DMS53 treated with DMSO at 0.1 percent for 48 hours (cell line): ENCODE measurements at regions not wholly inside any gene's neighbourhood (a gene's known extent, or its start where the extent isn't known, plus 50 kb on each side); places are given as distances from the start of the nearest gene placed in this dataset.

Experiments
- DNase-seq: peaks from one replicate; lab custom pipeline; 2025; ENCODE audit not compliant: unreplicated experiment; lab: John Stamatoyannopoulos, UW

- DNase-seq = no peak
Measured at GRCh38 chr6:114453737-114454276, 111.0 kb upstream of the HS3ST5 start.

GRCh38 chr6:114452785-114453401 is 110.1 kb upstream of the HS3ST5 start:
- DNase-seq = peak; percentile 19

- no peak for DNase-seq
Measured at GRCh38 chr6:114450631-114451030, 107.8 kb upstream of the HS3ST5 start.

- no peak for DNase-seq
Measured at GRCh38 chr6:114449659-114450058, 106.8 kb upstream of the HS3ST5 start.

- no peak for DNase-seq
Measured at GRCh38 chr6:114446342-114446741, 103.5 kb upstream of the HS3ST5 start.

- no peak for DNase-seq
Measured at GRCh38 chr6:114445846-114446245, 103.0 kb upstream of the HS3ST5 start.

GRCh38 chr6:114439411-114439810 is 96.6 kb upstream of the HS3ST5 start:
- no peak for DNase-seq

- DNase-seq = no peak
Measured at GRCh38 chr6:114437235-114437634, 94.4 kb upstream of the HS3ST5 start.

- DNase-seq = no peak
Measured at GRCh38 chr6:114436691-114437090, 93.9 kb upstream of the HS3ST5 start.

GRCh38 chr6:114435985-114436384 is 93.2 kb upstream of the HS3ST5 start:
- DNase-seq = no peak

GRCh38 chr6:114432400-114432799 is 89.6 kb upstream of the HS3ST5 start:
- no peak for DNase-seq

- DNase-seq = no peak
Measured at GRCh38 chr6:114431641-114432040, 88.8 kb upstream of the HS3ST5 start.

- peak; percentile 26 for DNase-seq
Measured at GRCh38 chr6:114430534-114431124, 87.8 kb upstream of the HS3ST5 start.

- DNase-seq = no peak
Measured at GRCh38 chr6:114428341-114428740, 85.5 kb upstream of the HS3ST5 start.

- DNase-seq = no peak
Measured at GRCh38 chr6:114421199-114421598, 78.4 kb upstream of the HS3ST5 start.

- no peak for DNase-seq
Measured at GRCh38 chr6:114419175-114419574, 76.4 kb upstream of the HS3ST5 start.

GRCh38 chr6:114418304-114418972 is 75.6 kb upstream of the HS3ST5 start:
- DNase-seq = no peak

- DNase-seq = no peak
Measured at GRCh38 chr6:114407426-114408035, 64.7 kb upstream of the HS3ST5 start.

GRCh38 chr6:114404339-114404955 is 61.6 kb upstream of the HS3ST5 start:
- no peak for DNase-seq

- DNase-seq = no peak
Measured at GRCh38 chr6:114403858-114404257, 61.0 kb upstream of the HS3ST5 start.

GRCh38 chr6:114398481-114398880 is 55.7 kb upstream of the HS3ST5 start:
- DNase-seq = no peak
